ENCODE measurements at regions not wholly inside any gene's neighbourhood (a gene's known extent, or its start where the extent isn't known, plus 50 kb on each side); places are given as distances from the start of the nearest gene placed in this dataset.

- TF ChIP-seq, protein P1, sequence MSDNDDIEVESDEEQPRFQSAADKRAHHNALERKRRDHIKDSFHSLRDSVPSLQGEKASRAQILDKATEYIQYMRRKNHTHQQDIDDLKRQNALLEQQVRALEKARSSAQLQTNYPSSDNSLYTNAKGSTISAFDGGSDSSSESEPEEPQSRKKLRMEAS (IDR thresholded peaks at IDR 0.05): no peak
- TF ChIP-seq TEAD4 (IDR thresholded peaks at IDR 0.05) (no peak), EP300 (IDR thresholded peaks at IDR 0.05; ENCODE audit: borderline replicate concordance) (no peak), EGR1 (IDR thresholded peaks at IDR 0.05) (no peak), CEBPB (IDR thresholded peaks at IDR 0.05) (no peak), REST (IDR thresholded peaks at IDR 0.05; ENCODE audit: low read depth) (no peak), CREB1 (IDR thresholded peaks at IDR 0.05; ENCODE audit: low read depth) (no peak), ZBTB7A (IDR thresholded peaks at IDR 0.05; ENCODE audit: low read depth) (no peak)
- TF ChIP-seq, protein P2, sequence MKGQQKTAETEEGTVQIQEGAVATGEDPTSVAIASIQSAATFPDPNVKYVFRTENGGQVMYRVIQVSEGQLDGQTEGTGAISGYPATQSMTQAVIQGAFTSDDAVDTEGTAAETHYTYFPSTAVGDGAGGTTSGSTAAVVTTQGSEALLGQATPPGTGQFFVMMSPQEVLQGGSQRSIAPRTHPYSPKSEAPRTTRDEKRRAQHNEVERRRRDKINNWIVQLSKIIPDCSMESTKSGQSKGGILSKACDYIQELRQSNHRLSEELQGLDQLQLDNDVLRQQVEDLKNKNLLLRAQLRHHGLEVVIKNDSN (IDR thresholded peaks at IDR 0.05): no peak
Observed at GRCh38 chr6:6728169-6728941, 139.8 kb downstream of the LY86 start.

DNA sequence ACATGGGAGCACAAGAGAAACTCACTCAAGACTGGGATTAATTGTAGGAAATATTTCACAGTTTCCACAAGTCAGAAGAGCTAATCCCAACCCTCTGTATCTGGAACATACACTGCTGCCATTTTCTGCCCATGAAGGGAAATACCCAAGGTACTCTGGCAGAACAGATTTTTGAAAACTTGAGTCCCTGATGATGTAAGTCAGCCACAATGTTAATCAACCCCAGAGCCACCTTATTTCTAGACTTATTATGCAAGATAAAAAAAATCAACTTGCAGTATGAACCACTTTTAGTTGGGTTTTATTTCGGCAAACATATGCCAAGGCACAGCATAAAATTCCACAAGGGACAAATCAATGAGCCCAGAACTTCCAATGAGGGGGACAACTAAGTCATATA lies 141.5 kb downstream of the LY86 start:
- no peak for TF ChIP-seq EGR1 (IDR thresholded peaks at IDR 0.05)
- no peak for TF ChIP-seq NFIC (IDR thresholded peaks at IDR 0.05)
- TF ChIP-seq YY1 (IDR thresholded peaks at IDR 0.05; ENCODE audit: low read depth): no peak
- no peak for TF ChIP-seq RAD21 (IDR thresholded peaks at IDR 0.05; ENCODE audit: low read depth)

GRCh38 chr6:6730831-6731230 lies 142.3 kb downstream of the LY86 start:
- TF ChIP-seq ZBTB7A (IDR thresholded peaks at IDR 0.05; ENCODE audit: low read depth) (no peak), EGR1 (IDR thresholded peaks at IDR 0.05) (no peak), TCF12 (IDR thresholded peaks at IDR 0.05; ENCODE audit: low read depth) (no peak), EP300 (IDR thresholded peaks at IDR 0.05; ENCODE audit: borderline replicate concordance) (no peak), TAF1 (IDR thresholded peaks at IDR 0.05; ENCODE audit: low read depth) (no peak), TEAD4 (IDR thresholded peaks at IDR 0.05) (no peak), CREB1 (IDR thresholded peaks at IDR 0.05; ENCODE audit: low read depth) (no peak), REST (IDR thresholded peaks at IDR 0.05; ENCODE audit: low read depth) (no peak), CEBPB (IDR thresholded peaks at IDR 0.05) (no peak), NFIC (IDR thresholded peaks at IDR 0.05) (no peak)
- TF ChIP-seq, protein P1 (IDR thresholded peaks at IDR 0.05): no peak
- TF ChIP-seq, protein P2 (IDR thresholded peaks at IDR 0.05): no peak

DNA sequence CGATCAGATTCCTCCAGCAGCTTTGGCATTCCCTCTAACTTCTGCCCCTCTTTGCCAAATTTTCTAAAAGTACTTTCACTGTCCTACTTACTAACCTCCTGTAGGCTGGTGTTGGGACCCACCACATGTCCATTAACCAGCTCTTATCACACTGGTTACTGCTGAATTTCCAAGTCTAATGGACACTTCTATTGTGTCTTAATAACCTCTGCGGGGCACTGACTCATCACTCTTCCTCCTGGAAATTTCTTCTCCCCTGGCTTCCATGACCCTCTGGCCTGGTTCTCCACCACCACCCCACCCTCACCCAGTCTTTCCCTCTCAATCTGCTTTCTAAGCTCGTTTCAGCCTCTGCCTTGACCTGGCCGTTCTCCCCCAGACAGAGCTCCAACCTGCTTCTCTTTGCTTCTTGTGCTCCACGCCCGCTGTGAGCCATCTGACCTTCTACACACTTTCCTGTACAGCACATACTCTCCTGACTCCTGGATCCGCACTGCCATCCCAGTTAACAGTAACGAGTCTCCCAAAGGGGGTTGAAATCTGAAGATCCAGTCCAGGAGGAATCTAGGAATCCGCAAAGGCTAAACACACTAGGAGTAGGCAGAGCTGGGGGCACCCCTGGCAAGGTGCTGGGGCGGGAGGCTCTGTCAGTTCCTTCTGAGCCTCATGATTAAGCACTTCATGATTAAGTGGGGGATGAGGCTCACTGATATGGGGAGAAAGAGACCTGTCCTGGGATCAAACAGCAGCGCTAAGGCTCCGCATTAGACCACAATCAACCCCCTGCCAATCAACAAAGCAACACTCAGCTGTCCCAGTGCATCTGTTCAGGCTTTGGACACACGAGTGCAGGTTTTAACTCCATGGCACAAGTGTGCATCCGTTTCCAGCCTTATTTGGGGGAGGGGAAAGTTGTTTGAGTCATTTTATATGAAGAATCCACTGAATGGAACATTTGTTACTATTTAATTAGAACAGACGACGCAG lies 146.3 kb downstream of the LY86 start:
- TF ChIP-seq TAF1 (IDR thresholded peaks at IDR 0.05; ENCODE audit: low read depth) (no peak), REST (IDR thresholded peaks at IDR 0.05; ENCODE audit: low read depth) (no peak), CEBPB (IDR thresholded peaks at IDR 0.05) (no peak), FOXM1 (IDR thresholded peaks at IDR 0.05; ENCODE audit: borderline replicate concordance, low read depth) (no peak), YY1 (IDR thresholded peaks at IDR 0.05; ENCODE audit: low read depth) (no peak), RAD21 (IDR thresholded peaks at IDR 0.05; ENCODE audit: low read depth) (no peak), ZBTB7A (IDR thresholded peaks at IDR 0.05; ENCODE audit: low read depth) (no peak), EP300 (IDR thresholded peaks at IDR 0.05; ENCODE audit: borderline replicate concordance) (no peak), CREB1 (IDR thresholded peaks at IDR 0.05; ENCODE audit: low read depth) (no peak), TCF12 (IDR thresholded peaks at IDR 0.05; ENCODE audit: low read depth) (no peak), NFIC (IDR thresholded peaks at IDR 0.05) (no peak), TEAD4 (IDR thresholded peaks at IDR 0.05) (no peak), EGR1 (IDR thresholded peaks at IDR 0.05) (no peak)
- TF ChIP-seq, protein P2 (IDR thresholded peaks at IDR 0.05): no peak
- TF ChIP-seq, protein P1 (IDR thresholded peaks at IDR 0.05): no peak

Measured in Ishikawa (cell line).